GM12892 (cell line): ENCODE measurements at regions not wholly inside any gene's neighbourhood (a gene's known extent, or its start where the extent isn't known, plus 50 kb on each side); places are given as distances from the start of the nearest gene placed in this dataset.

Experiments
- DNase-seq: peaks from one replicate; pipeline ENCODE4 v3.0.0; 2011; ENCODE audit not compliant: insufficient read length
- FAIRE-seq: peaks from 2 replicates; lab custom pipeline; 2011; peaks lifted over from hg19 to GRCh38; lab: Jason Lieb, UNC
- POLR2A ChIP-seq: IDR thresholded peaks from 2 replicates; pipeline ENCODE4 v1.6.1; 2011; ENCODE audit warnings: low read depth, low read length, control low read depth
- POLR2AphosphoS5 ChIP-seq: IDR thresholded peaks from 2 replicates; pipeline ENCODE4 v1.6.1; 2011; ENCODE audit warnings: low read depth, low read length, control low read depth
- TAF1 ChIP-seq: IDR thresholded peaks from 2 replicates; pipeline ENCODE4 v1.6.1; 2011; ENCODE audit warnings: low read depth, mild to moderate bottlenecking, control low read depth, low read length, borderline replicate concordance

DNA sequence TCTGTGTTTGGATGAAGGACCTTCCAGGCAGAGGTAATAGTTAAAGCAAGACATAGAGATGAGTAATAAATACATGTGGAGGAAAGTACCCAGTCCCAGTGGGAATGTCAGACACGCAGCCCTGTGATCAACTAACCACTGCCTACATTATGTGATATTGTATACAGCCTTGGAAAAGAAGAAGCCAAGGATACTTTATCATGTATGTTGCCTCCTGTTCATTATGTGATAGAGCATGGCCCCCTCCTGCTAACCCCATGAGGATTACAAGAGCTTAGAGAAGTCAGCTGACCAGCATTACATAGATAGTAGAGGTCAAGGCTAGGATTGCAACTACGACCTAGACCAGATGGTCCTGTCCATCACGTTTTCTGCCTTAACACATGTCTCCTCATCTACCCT lies 497.0 kb upstream of the TNC start:
- DNase-seq (no peak), FAIRE-seq (no peak)
- no peak for TF ChIP-seq TAF1
- no peak for TF ChIP-seq POLR2AphosphoS5
- TF ChIP-seq POLR2A, result no peak

- DNase-seq, result no peak
- no peak for FAIRE-seq
- TF ChIP-seq TAF1, result no peak
- no peak for TF ChIP-seq POLR2AphosphoS5
- no peak for TF ChIP-seq POLR2A
Observed at GRCh38 chr9:115615821-115616665, 498.1 kb upstream of the TNC start.

DNA sequence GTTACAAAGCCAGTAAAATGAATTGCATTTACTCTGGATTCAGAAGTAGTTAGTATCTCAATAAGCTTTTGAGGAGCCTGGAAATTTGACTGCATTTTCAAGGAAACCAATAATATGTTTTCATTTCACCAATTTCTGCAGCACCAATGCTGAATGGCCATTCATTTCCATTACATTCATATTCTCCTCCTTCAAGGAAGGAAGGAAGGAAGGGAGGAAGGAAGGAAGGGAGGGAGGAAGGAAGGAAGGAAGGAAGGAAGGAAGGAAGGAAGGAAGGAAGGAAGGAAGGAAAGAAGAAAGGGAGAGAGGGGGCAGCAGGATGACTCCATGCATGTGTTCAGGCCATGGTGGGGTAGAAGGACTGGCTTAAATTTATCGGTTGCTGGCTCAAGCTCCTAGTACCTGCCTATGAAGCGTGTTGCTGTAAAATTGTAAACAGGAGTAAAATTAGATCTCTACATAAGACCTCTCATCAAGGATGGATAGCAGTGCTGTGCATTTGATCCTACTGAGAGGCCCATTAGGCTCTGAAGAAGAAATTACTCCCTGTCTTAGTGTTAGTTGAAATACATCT lies 498.8 kb upstream of the TNC start:
- DNase-seq (no peak), FAIRE-seq (no peak)
- TF ChIP-seq TAF1, result no peak
- TF ChIP-seq POLR2AphosphoS5, result no peak
- no peak for TF ChIP-seq POLR2A

GRCh38 chr9:115625251-115625650 lies 507.3 kb upstream of the TNC start:
- TF ChIP-seq TAF1 (no peak), POLR2A (no peak), POLR2AphosphoS5 (no peak)
- no peak for FAIRE-seq
- no peak for DNase-seq

DNA sequence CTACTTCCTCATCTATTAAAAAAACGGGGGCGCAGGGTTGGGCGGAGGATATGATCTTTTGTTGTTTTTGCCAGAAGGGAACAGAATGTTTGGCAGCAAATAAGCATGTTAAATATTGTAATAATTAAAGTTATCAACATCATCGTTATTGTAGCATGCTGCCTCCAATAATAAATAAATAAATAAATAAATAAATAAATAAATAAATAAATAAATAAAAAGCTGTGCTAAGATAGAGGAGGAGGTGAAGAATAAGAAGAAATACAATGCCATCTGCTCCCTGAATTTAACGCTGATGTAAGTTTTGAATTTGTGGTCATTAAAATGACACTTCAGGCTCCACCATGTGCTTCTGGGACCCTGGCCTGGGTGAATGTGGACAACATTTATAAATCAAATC lies 508.0 kb upstream of the TNC start:
- no peak for DNase-seq
- FAIRE-seq, result no peak
- TF ChIP-seq TAF1, result no peak
- no peak for TF ChIP-seq POLR2AphosphoS5
- TF ChIP-seq POLR2A, result no peak

- no peak for FAIRE-seq
- no peak for DNase-seq
- TF ChIP-seq POLR2AphosphoS5, result no peak
- no peak for TF ChIP-seq TAF1
- no peak for TF ChIP-seq POLR2A
Observed at GRCh38 chr9:115627511-115627910, 509.6 kb upstream of the TNC start.

- no peak for DNase-seq
- FAIRE-seq, result no peak
- TF ChIP-seq TAF1, result no peak
- TF ChIP-seq POLR2A, result no peak
- no peak for TF ChIP-seq POLR2AphosphoS5
Observed at GRCh38 chr9:115628426-115628825, 510.5 kb upstream of the TNC start.

DNA sequence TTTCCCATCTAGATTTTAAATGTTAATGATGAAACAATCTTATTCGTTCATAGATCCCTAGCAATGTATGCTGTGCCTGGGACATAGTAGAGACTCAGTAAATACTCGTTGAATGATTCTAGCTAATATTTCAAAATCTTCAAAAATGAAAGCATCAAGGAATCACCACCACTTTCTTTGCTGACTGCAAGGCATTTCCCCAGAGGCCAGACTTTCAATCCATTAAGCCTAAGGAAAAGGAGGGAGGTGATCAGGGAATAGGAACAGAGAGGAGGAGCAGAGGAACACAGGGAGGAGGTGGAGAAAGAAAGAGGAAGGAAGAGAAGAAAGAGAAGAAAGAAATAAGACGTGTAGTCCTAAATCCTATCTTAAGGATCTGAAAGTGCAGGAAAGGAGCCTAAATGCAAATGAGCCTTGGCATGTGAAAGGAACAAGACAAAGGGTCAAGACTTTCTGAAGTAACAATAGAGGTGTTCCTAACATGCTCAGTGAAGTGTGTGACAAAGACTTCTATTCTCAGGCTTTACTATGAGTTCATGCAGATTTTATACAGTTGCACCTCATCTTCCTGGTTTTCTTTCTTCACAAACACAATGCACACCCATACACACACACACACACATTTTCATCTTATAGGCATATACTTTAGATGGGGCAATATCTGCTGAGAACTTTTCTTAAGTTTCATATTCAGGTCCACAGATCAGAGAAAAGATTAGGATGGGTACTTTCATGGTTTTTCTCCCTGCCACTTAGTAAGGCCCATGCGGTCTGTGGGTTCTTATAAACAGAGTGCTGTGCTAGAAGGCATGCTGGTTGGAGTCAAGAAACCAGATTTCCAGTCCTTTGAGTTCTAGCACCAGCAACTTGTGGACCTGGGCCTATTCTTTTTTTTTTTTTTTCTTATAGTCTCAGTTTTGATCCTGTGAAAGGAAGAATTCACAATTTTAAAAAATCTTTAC lies 512.2 kb upstream of the TNC start:
- DNase-seq (no peak), FAIRE-seq (no peak)
- TF ChIP-seq TAF1 (no peak), POLR2AphosphoS5 (no peak), POLR2A (no peak)

GRCh38 chr9:115632391-115632790 lies 514.4 kb upstream of the TNC start:
- TF ChIP-seq POLR2AphosphoS5 (no peak), TAF1 (no peak), POLR2A (no peak)
- DNase-seq (no peak), FAIRE-seq (no peak)

GRCh38 chr9:115633104-115633503 lies 515.1 kb upstream of the TNC start:
- DNase-seq, result no peak
- no peak for FAIRE-seq
- TF ChIP-seq TAF1 (no peak), POLR2AphosphoS5 (no peak), POLR2A (no peak)
